GM23338 (cell line): ENCODE measurements at regions not wholly inside any gene's neighbourhood (a gene's known extent, or its start where the extent isn't known, plus 50 kb on each side); places are given as distances from the start of the nearest gene placed in this dataset.
"Not testable (repeated sequence)": the region's sequence is repeated elsewhere in the genome, so short reads cannot be mapped to it uniquely, and the experiment has no call there.

Source experiments
- ATAC-seq: fragments of 200-7000 bp; cut with Tn5 transposase; 3 replicates; pipeline ENCODE4 v1.9.1; 2020
- DNase-seq: peaks from one replicate; pipeline ENCODE4 v3.0.0-alpha.2; 2015; ENCODE audit warnings: low spot score
- H2AFZ ChIP-seq: fragments of 200-600 bp; sonication (generic); 2 replicates; pipeline ENCODE4 v1.8.0; 2016; ENCODE audit warnings: antibody characterized with exemption, mild to moderate bottlenecking, moderate library complexity
- H3F3A ChIP-seq: fragments of 200-600 bp; sonication (generic); replicated peaks from 2 replicates; pipeline ENCODE4 v1.8.0; 2017; ENCODE audit warnings: antibody characterized with exemption, mixed run types, low read depth
- H3K27ac ChIP-seq: fragments of 200-600 bp; sonication (generic); 2 replicates; pipeline ENCODE4 v1.6.1; 2016; ENCODE audit warnings: low read depth
- H3K27me3 ChIP-seq: fragments of 200-600 bp; sonication (generic); 2 replicates; pipeline ENCODE4 v1.8.0; 2016; ENCODE audit warnings: mild to moderate bottlenecking, mixed run types, moderate library complexity; ENCODE audit not compliant: insufficient read depth
- H3K36me3 ChIP-seq: fragments of 200-600 bp; sonication (generic); 2 replicates; pipeline ENCODE4 v1.8.0; 2016; ENCODE audit warnings: mild to moderate bottlenecking; ENCODE audit not compliant: insufficient read depth
- H3K4me1 ChIP-seq: fragments of 200-600 bp; sonication (generic); 2 replicates; pipeline ENCODE4 v1.8.0; 2016; ENCODE audit warnings: mild to moderate bottlenecking, moderate library complexity; ENCODE audit not compliant: insufficient read depth
- H3K4me2 ChIP-seq: fragments of 200-600 bp; sonication (generic); 2 replicates; pipeline ENCODE4 v1.7.1; 2017; ENCODE audit warnings: mixed run types
- H3K4me3 ChIP-seq: fragments of 200-600 bp; sonication (generic); 2 replicates; pipeline ENCODE4 v1.6.1; 2016; ENCODE audit warnings: mixed run types
- H3K79me2 ChIP-seq: fragments of 200-600 bp; sonication (generic); replicated peaks from 2 replicates; pipeline ENCODE4 v1.8.0; 2017; ENCODE audit warnings: mild to moderate bottlenecking; ENCODE audit not compliant: insufficient read depth
- H3K9me2 ChIP-seq: fragments of 200-600 bp; sonication (generic); 2 replicates; pipeline ENCODE4 v1.8.0; 2017; ENCODE audit not compliant: insufficient read depth
- H4K20me1 ChIP-seq: fragments of 200-600 bp; sonication (generic); replicated peaks from 2 replicates; pipeline ENCODE4 v1.8.0; 2017; ENCODE audit warnings: mild to moderate bottlenecking; ENCODE audit not compliant: insufficient read depth
- H3K27ac Mint-ChIP-seq: 2 replicates; pipeline ENCODE4 v1.8.0; 2020; ENCODE audit warnings: inconsistent platforms, mild to moderate bottlenecking, moderate library complexity, mixed read lengths
- H3K27me3 Mint-ChIP-seq: 3 replicates; pipeline ENCODE4 v1.8.0; 2022; ENCODE audit warnings: low read depth, mild to moderate bottlenecking, moderate library complexity, mixed read lengths, inconsistent platforms; ENCODE audit not compliant: insufficient read depth, poor library complexity
- H3K36me3 Mint-ChIP-seq: 3 replicates; pipeline ENCODE4 v1.8.0; 2021; ENCODE audit warnings: low read depth, mild to moderate bottlenecking, inconsistent platforms, moderate library complexity, mixed read lengths
- H3K4me1 Mint-ChIP-seq: 3 replicates; pipeline ENCODE4 v1.8.0; 2020; ENCODE audit warnings: mild to moderate bottlenecking, inconsistent platforms, mixed read lengths
- H3K4me3 Mint-ChIP-seq: 3 replicates; pipeline ENCODE4 v1.8.0; 2021; ENCODE audit warnings: moderate library complexity, mild to moderate bottlenecking, inconsistent platforms, mixed read lengths
- H3K9me3 Mint-ChIP-seq: 3 replicates; pipeline ENCODE4 v1.8.0; 2020; ENCODE audit warnings: moderate library complexity, mild to moderate bottlenecking, inconsistent platforms, mixed read lengths
- CREB1 ChIP-seq: fragments of 250-450 bp; sonication (Bioruptor Pico); IDR thresholded peaks from 2 replicates; pipeline ENCODE4 v1.5.0; 2020; ENCODE audit warnings: low read depth, mild to moderate bottlenecking, moderate library complexity
- CTCF ChIP-seq, 2 experiments: fragments of 200-600 bp in 1 of 2; sonication (generic) in 1 of 2; conservative IDR thresholded peaks; 2 replicates each; pipeline versions ENCODE4 v1.5.1 to v1.6.1; 2016 to 2017; ENCODE audit warnings: antibody characterized with exemption in 2 of 2, low read depth in 2 of 2, mild to moderate bottlenecking in 2 of 2, moderate library complexity in 1 of 2
- EZH2 ChIP-seq: fragments of 200-600 bp; sonication (generic); IDR thresholded peaks from one replicate; pipeline ENCODE4 v1.8.0; 2017; ENCODE audit warnings: antibody characterized with exemption, mild to moderate bottlenecking, low read depth; ENCODE audit not compliant: unreplicated experiment
- EZH2phosphoT487 ChIP-seq: fragments of 200-600 bp; sonication (generic); IDR thresholded peaks from one replicate; pipeline ENCODE4 v1.8.1; 2018; ENCODE audit warnings: antibody characterized with exemption; ENCODE audit not compliant: unreplicated experiment
- JUNB ChIP-seq: IDR thresholded peaks from one replicate; pipeline ENCODE4 v1.6.1; 2016; ENCODE audit warnings: antibody characterized with exemption; ENCODE audit not compliant: unreplicated experiment
- NANOG ChIP-seq: IDR thresholded peaks from 2 replicates; pipeline ENCODE4 v1.6.1; 2016; ENCODE audit warnings: antibody characterized with exemption, borderline replicate concordance
- POLR2AphosphoS5 ChIP-seq: IDR thresholded peaks from 2 replicates; pipeline ENCODE4 v1.6.1; 2016; ENCODE audit warnings: antibody characterized with exemption, low read depth
- STAT1 ChIP-seq: IDR thresholded peaks from one replicate; pipeline ENCODE4 v1.6.1; 2016; ENCODE audit warnings: antibody characterized with exemption; ENCODE audit not compliant: unreplicated experiment
- ZNF114 ChIP-seq: fragments of 250-450 bp; sonication (Bioruptor Pico); IDR thresholded peaks from 2 replicates; pipeline ENCODE4 v1.5.0; 2020; ENCODE audit warnings: mild to moderate bottlenecking, moderate library complexity
- ZNF331 ChIP-seq: fragments of 250-450 bp; sonication (Bioruptor Pico); IDR thresholded peaks from 2 replicates; pipeline ENCODE4 v1.5.0; 2020; ENCODE audit warnings: low read depth, mild to moderate bottlenecking, moderate library complexity
- TF ChIP-seq, protein P1 (sequence below): fragments of 250-450 bp; sonication (Bioruptor Pico); IDR thresholded peaks from 2 replicates; pipeline ENCODE4 v1.5.0; 2020; ENCODE audit warnings: mild to moderate bottlenecking, moderate library complexity

- not testable (repeated sequence) for H2AFZ ChIP-seq, H3F3A ChIP-seq, H3K4me3 Mint-ChIP-seq, H3K4me1 ChIP-seq, H3K79me2 ChIP-seq, ATAC-seq, H3K4me1 Mint-ChIP-seq, H3K4me3 ChIP-seq, H3K27me3 ChIP-seq, H3K27ac ChIP-seq, H3K27ac Mint-ChIP-seq, H3K9me2 ChIP-seq, H3K36me3 ChIP-seq, DNase-seq, H4K20me1 ChIP-seq, H3K4me2 ChIP-seq, H3K27me3 Mint-ChIP-seq
- Mint-ChIP-seq H3K9me3 (peaks cover 29% of the 10 kb centered on the region), H3K36me3 (peaks cover 12% of the 10 kb centered on the region; the same call in 2 of the 3 replicates)
These were observed 56.3 kb upstream of the DHRS4 start for GRCh38 chr14:23897291-23897690.

DNA sequence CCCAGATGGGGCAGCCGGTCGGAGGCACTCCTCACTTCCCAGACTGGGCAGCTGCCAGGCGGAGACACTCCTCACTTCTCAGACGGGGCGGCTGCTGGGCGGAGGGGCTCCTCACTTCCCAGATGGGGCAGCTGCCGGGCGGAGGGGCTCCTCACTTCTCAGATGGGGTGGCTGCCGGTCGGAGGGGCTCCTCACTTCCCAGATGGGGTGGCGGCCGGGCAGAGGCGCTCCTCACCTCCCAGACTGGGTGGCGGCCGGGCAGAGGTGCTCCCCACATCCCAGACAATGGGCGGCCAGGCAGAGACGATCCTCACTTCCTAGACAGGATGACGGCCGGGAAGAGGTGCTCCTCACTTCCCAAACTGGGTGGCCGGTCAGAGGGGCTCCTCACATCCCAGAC lies 55.2 kb upstream of the DHRS4 start:
- not testable (repeated sequence) for H3K4me3 Mint-ChIP-seq, H3K27me3 ChIP-seq, H3K27ac Mint-ChIP-seq, H4K20me1 ChIP-seq, H3K4me1 Mint-ChIP-seq, H3K79me2 ChIP-seq, H3K4me3 ChIP-seq, H3K4me1 ChIP-seq, H3F3A ChIP-seq, H3K4me2 ChIP-seq, H3K36me3 ChIP-seq, H2AFZ ChIP-seq, H3K9me2 ChIP-seq, DNase-seq, H3K27me3 Mint-ChIP-seq, ATAC-seq, H3K27ac ChIP-seq
- peaks cover 29% of the 10 kb centered on the region for H3K9me3 Mint-ChIP-seq
- H3K36me3 Mint-ChIP-seq: peaks cover 12% of the 10 kb centered on the region; the same call in 2 of the 3 replicates

GRCh38 chr14:23899788-23900187 lies 53.8 kb upstream of the DHRS4 start:
- no peaks in the 10 kb centered on the region for H3K27me3 ChIP-seq
- DNase-seq (no peak), ATAC-seq (no peak)
- H3K9me3 Mint-ChIP-seq: peaks cover 29% of the 10 kb centered on the region
- no peaks in the 10 kb centered on the region for H3K27me3 Mint-ChIP-seq
- H3K27ac Mint-ChIP-seq: no peak overlapping the region
- H3K36me3 ChIP-seq: no peaks in the 10 kb centered on the region
- H4K20me1 ChIP-seq: no peaks in the 10 kb centered on the region
- H3K4me1 ChIP-seq: no peaks in the 10 kb centered on the region
- no peak overlapping the region for H3K4me2 ChIP-seq
- H3K4me1 Mint-ChIP-seq: no peaks in the 10 kb centered on the region
- no peak overlapping the region for H3K4me3 Mint-ChIP-seq
- H3K79me2 ChIP-seq: no peaks in the 10 kb centered on the region
- no peak overlapping the region for H3K27ac ChIP-seq
- no peak overlapping the region for H3K4me3 ChIP-seq
- no peak overlapping the region for H2AFZ ChIP-seq
- H3K36me3 Mint-ChIP-seq: peaks cover 12% of the 10 kb centered on the region; the same call in 2 of the 3 replicates
- no peaks in the 10 kb centered on the region for H3F3A ChIP-seq
- H3K9me2 ChIP-seq: no peaks in the 10 kb centered on the region
- no peak for TF ChIP-seq EZH2phosphoT487
- TF ChIP-seq, protein P1, sequence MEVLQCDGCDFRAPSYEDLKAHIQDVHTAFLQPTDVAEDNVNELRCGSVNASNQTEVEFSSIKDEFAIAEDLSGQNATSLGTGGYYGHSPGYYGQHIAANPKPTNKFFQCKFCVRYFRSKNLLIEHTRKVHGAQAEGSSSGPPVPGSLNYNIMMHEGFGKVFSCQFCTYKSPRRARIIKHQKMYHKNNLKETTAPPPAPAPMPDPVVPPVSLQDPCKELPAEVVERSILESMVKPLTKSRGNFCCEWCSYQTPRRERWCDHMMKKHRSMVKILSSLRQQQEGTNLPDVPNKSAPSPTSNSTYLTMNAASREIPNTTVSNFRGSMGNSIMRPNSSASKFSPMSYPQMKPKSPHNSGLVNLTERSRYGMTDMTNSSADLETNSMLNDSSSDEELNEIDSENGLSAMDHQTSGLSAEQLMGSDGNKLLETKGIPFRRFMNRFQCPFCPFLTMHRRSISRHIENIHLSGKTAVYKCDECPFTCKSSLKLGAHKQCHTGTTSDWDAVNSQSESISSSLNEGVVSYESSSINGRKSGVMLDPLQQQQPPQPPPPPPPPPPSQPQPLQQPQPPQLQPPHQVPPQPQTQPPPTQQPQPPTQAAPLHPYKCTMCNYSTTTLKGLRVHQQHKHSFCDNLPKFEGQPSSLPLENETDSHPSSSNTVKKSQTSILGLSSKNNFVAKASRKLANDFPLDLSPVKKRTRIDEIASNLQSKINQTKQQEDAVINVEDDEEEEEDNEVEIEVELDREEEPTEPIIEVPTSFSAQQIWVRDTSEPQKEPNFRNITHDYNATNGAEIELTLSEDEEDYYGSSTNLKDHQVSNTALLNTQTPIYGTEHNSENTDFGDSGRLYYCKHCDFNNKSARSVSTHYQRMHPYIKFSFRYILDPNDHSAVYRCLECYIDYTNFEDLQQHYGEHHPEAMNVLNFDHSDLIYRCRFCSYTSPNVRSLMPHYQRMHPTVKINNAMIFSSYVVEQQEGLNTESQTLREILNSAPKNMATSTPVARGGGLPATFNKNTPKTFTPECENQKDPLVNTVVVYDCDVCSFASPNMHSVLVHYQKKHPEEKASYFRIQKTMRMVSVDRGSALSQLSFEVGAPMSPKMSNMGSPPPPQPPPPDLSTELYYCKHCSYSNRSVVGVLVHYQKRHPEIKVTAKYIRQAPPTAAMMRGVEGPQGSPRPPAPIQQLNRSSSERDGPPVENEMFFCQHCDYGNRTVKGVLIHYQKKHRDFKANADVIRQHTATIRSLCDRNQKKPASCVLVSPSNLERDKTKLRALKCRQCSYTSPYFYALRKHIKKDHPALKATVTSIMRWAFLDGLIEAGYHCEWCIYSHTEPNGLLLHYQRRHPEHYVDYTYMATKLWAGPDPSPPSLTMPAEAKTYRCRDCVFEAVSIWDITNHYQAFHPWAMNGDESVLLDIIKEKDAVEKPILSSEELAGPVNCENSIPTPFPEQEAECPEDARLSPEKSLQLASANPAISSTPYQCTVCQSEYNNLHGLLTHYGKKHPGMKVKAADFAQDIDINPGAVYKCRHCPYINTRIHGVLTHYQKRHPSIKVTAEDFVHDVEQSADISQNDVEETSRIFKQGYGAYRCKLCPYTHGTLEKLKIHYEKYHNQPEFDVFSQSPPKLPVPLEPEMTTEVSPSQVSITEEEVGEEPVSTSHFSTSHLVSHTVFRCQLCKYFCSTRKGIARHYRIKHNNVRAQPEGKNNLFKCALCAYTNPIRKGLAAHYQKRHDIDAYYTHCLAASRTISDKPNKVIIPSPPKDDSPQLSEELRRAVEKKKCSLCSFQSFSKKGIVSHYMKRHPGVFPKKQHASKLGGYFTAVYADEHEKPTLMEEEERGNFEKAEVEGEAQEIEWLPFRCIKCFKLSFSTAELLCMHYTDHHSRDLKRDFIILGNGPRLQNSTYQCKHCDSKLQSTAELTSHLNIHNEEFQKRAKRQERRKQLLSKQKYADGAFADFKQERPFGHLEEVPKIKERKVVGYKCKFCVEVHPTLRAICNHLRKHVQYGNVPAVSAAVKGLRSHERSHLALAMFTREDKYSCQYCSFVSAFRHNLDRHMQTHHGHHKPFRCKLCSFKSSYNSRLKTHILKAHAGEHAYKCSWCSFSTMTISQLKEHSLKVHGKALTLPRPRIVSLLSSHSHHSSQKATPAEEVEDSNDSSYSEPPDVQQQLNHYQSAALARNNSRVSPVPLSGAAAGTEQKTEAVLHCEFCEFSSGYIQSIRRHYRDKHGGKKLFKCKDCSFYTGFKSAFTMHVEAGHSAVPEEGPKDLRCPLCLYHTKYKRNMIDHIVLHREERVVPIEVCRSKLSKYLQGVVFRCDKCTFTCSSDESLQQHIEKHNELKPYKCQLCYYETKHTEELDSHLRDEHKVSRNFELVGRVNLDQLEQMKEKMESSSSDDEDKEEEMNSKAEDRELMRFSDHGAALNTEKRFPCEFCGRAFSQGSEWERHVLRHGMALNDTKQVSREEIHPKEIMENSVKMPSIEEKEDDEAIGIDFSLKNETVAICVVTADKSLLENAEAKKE (CRISPR knock-in tag): no peak
- no peak for TF ChIP-seq POLR2AphosphoS5
- no peak for TF ChIP-seq EZH2
- TF ChIP-seq NANOG: no peak
- no peak for TF ChIP-seq CTCF (conservative IDR thresholded peaks at IDR 0.05; ENCODE audit: low read depth in 2 of 2)
- no peak for TF ChIP-seq ZNF331 (CRISPR knock-in tag)
- TF ChIP-seq STAT1: no peak
- TF ChIP-seq CREB1 (CRISPR knock-in tag): no peak
- TF ChIP-seq ZNF114: no peak
- no peak for TF ChIP-seq JUNB
